ENCODE measurements at regions not wholly inside any gene's neighbourhood (a gene's known extent, or its start where the extent isn't known, plus 50 kb on each side); places are given as distances from the start of the nearest gene placed in this dataset.

- no peak overlapping the region for H3K4me3 ChIP-seq (ENCODE audit: low read length)
- TF ChIP-seq CTCF (IDR thresholded peaks at IDR 0.05; ENCODE audit: insufficient read depth, low read depth, low read length, missing control alignments): no peak
- no peak for DNase-seq (ENCODE audit: low read depth)
Measured at GRCh38 chr12:90339837-90340236, 615.1 kb downstream of the CCER1 start.

- no peak overlapping the region for H3K4me3 ChIP-seq (ENCODE audit: low read length)
- DNase-seq (ENCODE audit: low read depth): no peak
- no peak for TF ChIP-seq CTCF (IDR thresholded peaks at IDR 0.05; ENCODE audit: insufficient read depth, low read depth, low read length, missing control alignments)
Measured at GRCh38 chr12:90338365-90338764, 616.6 kb downstream of the CCER1 start.

GRCh38 chr12:90337018-90337417 lies 618.0 kb downstream of the CCER1 start:
- H3K4me3 ChIP-seq (ENCODE audit: low read length): no peak overlapping the region
- no peak for DNase-seq (ENCODE audit: low read depth)
- no peak for TF ChIP-seq CTCF (IDR thresholded peaks at IDR 0.05; ENCODE audit: insufficient read depth, low read depth, low read length, missing control alignments)

- no peak overlapping the region for H3K4me3 ChIP-seq (ENCODE audit: low read length)
- no peak for DNase-seq (ENCODE audit: low read depth)
- TF ChIP-seq CTCF (IDR thresholded peaks at IDR 0.05; ENCODE audit: insufficient read depth, low read depth, low read length, missing control alignments): no peak
Measured at GRCh38 chr12:90335566-90335965, 619.4 kb downstream of the CCER1 start.

- peak; percentile 54 for DNase-seq (ENCODE audit: low read depth)
- no peak overlapping the region for H3K4me3 ChIP-seq (ENCODE audit: low read length)
- TF ChIP-seq CTCF (IDR thresholded peaks at IDR 0.05; ENCODE audit: insufficient read depth, low read depth, low read length, missing control alignments): no peak
Measured at GRCh38 chr12:90333939-90334338, 621.0 kb downstream of the CCER1 start.

- DNase-seq (ENCODE audit: low read depth): no peak
- TF ChIP-seq CTCF (IDR thresholded peaks at IDR 0.05; ENCODE audit: insufficient read depth, low read depth, low read length, missing control alignments): no peak
- H3K4me3 ChIP-seq (ENCODE audit: low read length): no peak overlapping the region
Measured at GRCh38 chr12:90333424-90333823, 621.6 kb downstream of the CCER1 start.

- no peak overlapping the region for H3K4me3 ChIP-seq (ENCODE audit: low read length)
- no peak for TF ChIP-seq CTCF (IDR thresholded peaks at IDR 0.05; ENCODE audit: insufficient read depth, low read depth, low read length, missing control alignments)
- no peak for DNase-seq (ENCODE audit: low read depth)
Measured at GRCh38 chr12:90331821-90332220, 623.2 kb downstream of the CCER1 start.
